H1 (cell line): ENCODE measurements at regions not wholly inside any gene's neighbourhood (a gene's known extent, or its start where the extent isn't known, plus 50 kb on each side); places are given as distances from the start of the nearest gene placed in this dataset.

Experiments
- CTCF ChIA-PET: fragments of 300-600 bp; sonication (Branson Sonifier 250); formaldehyde crosslinking; loops from one replicate; lab custom pipeline; 2021; ENCODE audit not compliant: partially characterized antibody; lab: Charles Lee
- POLR2A ChIA-PET: fragments of 300-600 bp; sonication (Branson Sonifier 250); formaldehyde crosslinking; loops from one replicate; lab custom pipeline; 2021; ENCODE audit warnings: inconsistent platforms; ENCODE audit not compliant: partially characterized antibody; lab: Charles Lee
- DNase-seq, 2 experiments: peaks; one replicate each; pipeline versions ENCODE4 v3.0.0 to v3.0.0-alpha.2; 2010 to 2022; ENCODE audit warnings: low spot score in 2 of 2, low read depth in 1 of 2, mixed read lengths in 1 of 2
- FAIRE-seq: peaks from 2 replicates; lab custom pipeline; 2011; peaks lifted over from hg19 to GRCh38; lab: Jason Lieb, UNC
- H2AFZ ChIP-seq: 2 replicates; pipeline ENCODE4 v1.8.1; 2012; ENCODE audit warnings: low read length, inconsistent platforms
- H2AK5ac ChIP-seq: 2 replicates; pipeline ENCODE4 v1.6.1; 2013; ENCODE audit warnings: low read depth, low read length
- H2BK120ac ChIP-seq: replicated peaks from 2 replicates; pipeline ENCODE3; 2013; ENCODE audit warnings: low read depth, low read length, inconsistent platforms
- H2BK12ac ChIP-seq: 2 replicates; pipeline ENCODE4 v1.6.1; 2013; ENCODE audit warnings: low read depth, low read length
- H2BK15ac ChIP-seq: 2 replicates; pipeline ENCODE4 v1.6.1; 2013; ENCODE audit warnings: low read length
- H2BK20ac ChIP-seq: 2 replicates; pipeline ENCODE4 v1.6.1; 2013; ENCODE audit warnings: low read length
- H2BK5ac ChIP-seq: 2 replicates; pipeline ENCODE4 v1.6.1; 2013; ENCODE audit warnings: low read depth, low read length
- H3K14ac ChIP-seq: 2 replicates; pipeline ENCODE4 v1.6.1; 2013; ENCODE audit warnings: inconsistent platforms; ENCODE audit not compliant: insufficient read length
- H3K18ac ChIP-seq: 2 replicates; pipeline ENCODE4 v1.6.1; 2013; ENCODE audit warnings: low read length; ENCODE audit errors: extremely low read depth
- H3K23ac ChIP-seq: 2 replicates; pipeline ENCODE4 v1.6.1; 2013; ENCODE audit warnings: inconsistent platforms; ENCODE audit not compliant: insufficient read length
- H3K23me2 ChIP-seq: 2 replicates; pipeline ENCODE4 v1.6.1; 2013; ENCODE audit warnings: low read depth, low read length
- H3K27ac ChIP-seq: 2 replicates; pipeline ENCODE4 v1.6.1; 2011; ENCODE audit warnings: low read depth, low read length, inconsistent platforms
- H3K27me3 ChIP-seq, 4 experiments: replicated peaks in 1 of 4; 1 replicate in 1 of 4; 2 replicates in 3 of 4; pipeline versions ENCODE4 v1.6.1 to v1.8.1; 2011 to 2013; ENCODE audit warnings: low read length in 3 of 4, mild to moderate bottlenecking in 3 of 4, inconsistent platforms in 2 of 4, mixed read lengths in 2 of 4, moderate library complexity in 1 of 4; ENCODE audit not compliant: control insufficient read depth in 3 of 4, insufficient read depth in 3 of 4; ENCODE audit errors: extremely low read depth in 1 of 4
- H3K36me3 ChIP-seq, 4 experiments: 2 replicates each; pipeline versions ENCODE4 v1.6.1 to v1.8.1; 2011 to 2013; ENCODE audit warnings: mild to moderate bottlenecking in 4 of 4, low read length in 3 of 4, moderate library complexity in 2 of 4, control low read depth in 1 of 4, inconsistent platforms in 1 of 4; ENCODE audit not compliant: insufficient read depth in 4 of 4, control insufficient read depth in 2 of 4
- H3K4ac ChIP-seq: replicated peaks from 2 replicates; pipeline ENCODE3; 2013; ENCODE audit warnings: low read length, low read depth, mixed read lengths, inconsistent platforms; ENCODE audit not compliant: insufficient read length
- H3K4me1 ChIP-seq, 4 experiments: replicated peaks in 1 of 4; 1 replicate in 1 of 4; 2 replicates in 3 of 4; pipeline versions ENCODE4 v1.6.1 to v1.8.1; 2011 to 2013; ENCODE audit warnings: low read length in 3 of 4, inconsistent platforms in 2 of 4, mixed read lengths in 1 of 4; ENCODE audit not compliant: insufficient read depth in 4 of 4, control insufficient read depth in 3 of 4
- H3K4me2 ChIP-seq, 2 experiments: 2 replicates each; pipeline versions ENCODE4 v1.6.1 to v1.8.1; 2011 to 2013; ENCODE audit warnings: low read depth in 2 of 2, low read length in 2 of 2, control low read depth in 1 of 2, inconsistent platforms in 1 of 2, mild to moderate bottlenecking in 1 of 2; ENCODE audit not compliant: insufficient read depth in 1 of 2
- H3K4me3 ChIP-seq, 4 experiments: fragments of 200-600, 300-600 bp in 1 of 4; sonication (generic), shearing (Covaris generic), sonication (Bioruptor Twin) in 1 of 4; 2 replicates each; pipeline versions ENCODE4 v1.5.1 to v1.8.1; 2011 to 2016; ENCODE audit warnings: low read length in 4 of 4, low read depth in 3 of 4, control low read depth in 2 of 4, inconsistent platforms in 2 of 4, mild to moderate bottlenecking in 2 of 4, mixed read lengths in 1 of 4, moderate library complexity in 1 of 4; ENCODE audit not compliant: insufficient read depth in 2 of 4; ENCODE audit errors: extremely low read depth in 1 of 4
- H3K56ac ChIP-seq: replicated peaks from 2 replicates; pipeline ENCODE3; 2013; ENCODE audit warnings: low read depth, mild to moderate bottlenecking, mixed read lengths, low read length, inconsistent platforms; ENCODE audit not compliant: insufficient read length
- H3K79me1 ChIP-seq: 2 replicates; pipeline ENCODE4 v1.6.1; 2013; ENCODE audit warnings: low read depth, low read length, control low read depth
- H3K79me2 ChIP-seq, 2 experiments: 2 replicates each; pipeline versions ENCODE4 v1.6.1 to v1.8.1; 2012 to 2013; ENCODE audit warnings: low read length in 2 of 2, mild to moderate bottlenecking in 2 of 2, inconsistent platforms in 1 of 2; ENCODE audit not compliant: insufficient read depth in 2 of 2, control insufficient read depth in 1 of 2
- H3K9ac ChIP-seq, 4 experiments: replicated peaks in 1 of 4; 1 replicate in 1 of 4; 2 replicates in 3 of 4; pipeline versions ENCODE4 v1.6.1 to v1.8.1; 2011 to 2013; ENCODE audit warnings: low read depth in 3 of 4, low read length in 3 of 4, control low read depth in 2 of 4, mild to moderate bottlenecking in 2 of 4, moderate library complexity in 2 of 4, inconsistent platforms in 1 of 4; ENCODE audit errors: extremely low read depth in 1 of 4
- H3K9me3 ChIP-seq, 2 experiments: 2 replicates each; pipeline versions ENCODE4 v1.6.1 to v1.8.1; 2012 to 2013; ENCODE audit warnings: mild to moderate bottlenecking in 2 of 2, moderate library complexity in 2 of 2, control low read depth in 1 of 2, inconsistent platforms in 1 of 2, low read depth in 1 of 2, low read length in 1 of 2, mixed read lengths in 1 of 2; ENCODE audit not compliant: insufficient read depth in 2 of 2
- H4K20me1 ChIP-seq, 2 experiments: replicated peaks in 1 of 2; 2 replicates each; pipeline versions ENCODE3 to v1.8.1; 2011 to 2013; ENCODE audit warnings: inconsistent platforms in 2 of 2, low read length in 2 of 2, mild to moderate bottlenecking in 1 of 2; ENCODE audit not compliant: insufficient read depth in 2 of 2, control insufficient read depth in 1 of 2
- H4K5ac ChIP-seq: 2 replicates; pipeline ENCODE4 v1.6.1; 2013; ENCODE audit warnings: low read length, low read depth, mixed read lengths, inconsistent platforms; ENCODE audit not compliant: insufficient read length
- H4K8ac ChIP-seq: 2 replicates; pipeline ENCODE4 v1.8.0; 2013; ENCODE audit warnings: mild to moderate bottlenecking, moderate library complexity, low read length, inconsistent platforms; ENCODE audit not compliant: insufficient read depth; ENCODE audit errors: extremely low read depth
- H4K91ac ChIP-seq: replicated peaks from 2 replicates; pipeline ENCODE3; 2013; ENCODE audit warnings: low read length, mixed read lengths, inconsistent platforms; ENCODE audit not compliant: insufficient read length
- CHD1 ChIP-seq: IDR thresholded peaks from 2 replicates; pipeline ENCODE4 v1.6.1; 2012; ENCODE audit warnings: low read depth, low read length, improper control_type of control experiment
- CREB1 ChIP-seq: IDR thresholded peaks from 2 replicates; pipeline ENCODE4 v1.6.1; 2012; ENCODE audit warnings: inconsistent platforms
- E2F6 ChIP-seq: IDR thresholded peaks from 2 replicates; pipeline ENCODE4 v1.6.1; 2012; ENCODE audit warnings: inconsistent platforms
- GABPA ChIP-seq: IDR thresholded peaks from 2 replicates; pipeline ENCODE4 v1.6.1; 2011; ENCODE audit warnings: mild to moderate bottlenecking, low read length, moderate library complexity, borderline replicate concordance; ENCODE audit not compliant: insufficient read depth
- NANOG ChIP-seq: IDR thresholded peaks from 2 replicates; pipeline ENCODE4 v1.6.1; 2011; ENCODE audit warnings: low read length, low read depth, mild to moderate bottlenecking, inconsistent platforms; ENCODE audit not compliant: insufficient read depth, poor library complexity, severe bottlenecking
- SIN3A ChIP-seq, 2 experiments: IDR thresholded peaks in 1 of 2; conservative IDR thresholded peaks in 1 of 2; 2 replicates each; pipeline ENCODE4 v1.6.1; 2011 to 2012; ENCODE audit warnings: low read length in 2 of 2, improper control_type of control experiment in 1 of 2, low read depth in 1 of 2, mild to moderate bottlenecking in 1 of 2
- TCF12 ChIP-seq: IDR thresholded peaks from 2 replicates; pipeline ENCODE4 v1.6.1; 2011; ENCODE audit warnings: low read depth, mild to moderate bottlenecking, low read length
- WGBS, 2 experiments: shearing (Covaris generic) in 1 of 2; methylation state at CpG; one replicate each; pipeline versions ENCODE4 v1.1.6 to v1.1.7; 2013 to 2015; ENCODE audit warnings: low lambda C conversion rate in 2 of 2, mixed read lengths in 2 of 2, inconsistent platforms in 1 of 2, low coverage in 1 of 2, missing lambda C conversion rate in 1 of 2; ENCODE audit not compliant: insufficient replicate concordance in 2 of 2, insufficient coverage in 1 of 2, insufficient read length in 1 of 2; ENCODE audit errors: extremely low coverage in 1 of 2, missing lambda C conversion rate in 1 of 2; 5-methylcytosine and 5-hydroxymethylcytosine counted together

DNA sequence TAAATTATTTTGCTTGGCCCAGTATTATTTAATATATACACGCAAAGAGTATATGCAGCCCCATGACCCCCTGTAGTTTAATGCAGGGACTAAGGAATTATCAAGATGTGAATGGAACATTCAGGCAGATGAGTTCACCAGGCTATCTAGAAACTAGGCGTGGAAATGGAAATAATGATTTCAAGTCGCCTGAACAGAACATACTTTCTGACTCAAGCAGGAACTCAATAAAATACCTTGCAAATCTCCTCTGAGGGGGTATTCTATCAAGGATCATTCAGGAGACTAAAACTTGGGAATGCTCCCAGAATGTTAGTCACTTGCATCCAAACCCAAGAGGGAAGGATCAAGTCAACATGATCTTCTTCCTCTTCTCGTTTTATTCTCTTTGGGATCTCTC lies 59.6 kb upstream of the RASSF6 start:
- no peak overlapping the region for H2BK120ac ChIP-seq
- no peaks in the 10 kb centered on the region for H3K9me3 ChIP-seq
- no peak overlapping the region for H2BK12ac ChIP-seq
- H3K4me3 ChIP-seq: no peak overlapping the region
- no peaks in the 10 kb centered on the region for H3K27me3 ChIP-seq
- no peaks in the 10 kb centered on the region for H3K79me1 ChIP-seq
- no peaks in the 10 kb centered on the region for H3K36me3 ChIP-seq
- H3K4me2 ChIP-seq: no peak overlapping the region
- FAIRE-seq: no peak
- TF ChIP-seq GABPA (no peak), E2F6 (no peak), SIN3A (conservative IDR thresholded peaks at IDR 0.05 in 1 of 2, IDR thresholded peaks at IDR 0.05 in 1 of 2; ENCODE audit: low read depth in 1 of 2, low read length in 2 of 2) (no peak), CREB1 (no peak), TCF12 (no peak), NANOG (no peak), CHD1 (no peak)
- ChIA-PET CTCF (interaction anchor here (1.1 kb wide), 1 partner anchor 50 kb away, joined by 5 read pairs; no protein-coding TSS in a partner anchor), POLR2A (no interaction called here)
- no peak for DNase-seq
- H3K4ac ChIP-seq: no peak overlapping the region
- no peaks in the 10 kb centered on the region for H4K20me1 ChIP-seq
- no peak overlapping the region for H4K5ac ChIP-seq
- H3K4me1 ChIP-seq: no peaks in the 10 kb centered on the region
- no peak overlapping the region for H2BK5ac ChIP-seq
- H2AFZ ChIP-seq: no peak overlapping the region
- H3K27ac ChIP-seq: no peak overlapping the region
- no peak overlapping the region for H3K56ac ChIP-seq
- H3K23me2 ChIP-seq: no peaks in the 10 kb centered on the region
- H3K79me2 ChIP-seq: no peaks in the 10 kb centered on the region
- H3K18ac ChIP-seq: no peak overlapping the region
- H2AK5ac ChIP-seq: no peak overlapping the region
- H2BK20ac ChIP-seq: no peak overlapping the region
- H4K8ac ChIP-seq: no peak overlapping the region
- H3K9ac ChIP-seq: no peak overlapping the region
- 88% methylated on average over 4 of the region's 4 CpGs; no CpG with 5 or more reads in 1 of the 2 experiments for WGBS, 2 experiments
- H3K14ac ChIP-seq: no peak overlapping the region
- no peak overlapping the region for H3K23ac ChIP-seq
- no peak overlapping the region for H2BK15ac ChIP-seq
- H4K91ac ChIP-seq: no peak overlapping the region
